SU-DHL-6 (cell line): ENCODE measurements at regions not wholly inside any gene's neighbourhood (a gene's known extent, or its start where the extent isn't known, plus 50 kb on each side); places are given as distances from the start of the nearest gene placed in this dataset.

Source experiments
- H2AFZ ChIP-seq: fragments of 200-600 bp; sonication (generic); 2 replicates; pipeline ENCODE4 v1.6.1; 2014; ENCODE audit warnings: low read depth, mild to moderate bottlenecking, moderate library complexity, mixed read lengths, antibody characterized with exemption, low read length; ENCODE audit not compliant: severe bottlenecking
- H3F3A ChIP-seq: fragments of 200-600 bp; shearing (Covaris generic); 2 replicates; pipeline ENCODE4 v1.6.0; 2016; ENCODE audit warnings: antibody characterized with exemption, mild to moderate bottlenecking; ENCODE audit not compliant: insufficient read depth
- H3K27ac ChIP-seq: fragments of 200-600 bp; sonication (generic); 2 replicates; pipeline ENCODE4 v1.5.1; 2016; ENCODE audit warnings: low read depth, mild to moderate bottlenecking, low read length, moderate library complexity, mixed read lengths
- H3K27me3 ChIP-seq: fragments of 200-600 bp; sonication (generic), shearing (Covaris generic); 2 replicates; pipeline ENCODE4 v1.6.0; 2014; ENCODE audit warnings: mild to moderate bottlenecking, low read length
- H3K36me3 ChIP-seq: fragments of 200-600 bp; sonication (generic); 2 replicates; pipeline ENCODE4 v1.6.1; 2014; ENCODE audit warnings: mild to moderate bottlenecking, low read length, mixed read lengths
- H3K4me2 ChIP-seq: fragments of 300-600, 200-600 bp; shearing (Covaris generic), sonication (generic); 2 replicates; pipeline ENCODE4 v1.6.0; 2014; ENCODE audit warnings: low read length, low read depth, mild to moderate bottlenecking; ENCODE audit not compliant: poor library complexity, severe bottlenecking
- H3K4me3 ChIP-seq: fragments of 200-600 bp; sonication (generic); 2 replicates; pipeline ENCODE4 v1.5.1; 2014; ENCODE audit warnings: antibody characterized with exemption, low read length, mild to moderate bottlenecking, mixed read lengths; ENCODE audit not compliant: insufficient read depth, poor library complexity, severe bottlenecking
- H3K79me2 ChIP-seq: fragments of 200-600 bp; sonication (generic); 2 replicates; pipeline ENCODE4 v1.6.1; 2014; ENCODE audit warnings: mild to moderate bottlenecking, low read length, moderate library complexity; ENCODE audit not compliant: insufficient read depth
- H3K9ac ChIP-seq: fragments of 200-600 bp; sonication (generic); 2 replicates; pipeline ENCODE4 v1.7.0; 2014; ENCODE audit warnings: mild to moderate bottlenecking, low read length
- H3K9me2 ChIP-seq: fragments of 200-600 bp; sonication (generic); replicated peaks from 2 replicates; pipeline ENCODE4 v1.6.1; 2014; ENCODE audit warnings: low read length; ENCODE audit not compliant: insufficient read depth
- H3K9me3 ChIP-seq: fragments of 200-600 bp; sonication (generic); 2 replicates; pipeline ENCODE4 v1.6.1; 2014; ENCODE audit warnings: low read length, mixed read lengths; ENCODE audit not compliant: insufficient read depth
- H4K20me1 ChIP-seq: fragments of 200-600 bp; sonication (generic); 2 replicates; pipeline ENCODE4 v1.6.1; 2014; ENCODE audit warnings: low read depth, mild to moderate bottlenecking, antibody characterized with exemption, low read length, moderate library complexity, mixed read lengths
- CTCF ChIP-seq: fragments of 200-600 bp; sonication (generic); IDR thresholded peaks from one replicate; pipeline ENCODE4 v1.5.1; 2017; ENCODE audit warnings: antibody characterized with exemption, mild to moderate bottlenecking, low read length, moderate library complexity; ENCODE audit not compliant: insufficient read depth, poor library complexity, severe bottlenecking
- EZH2phosphoT487 ChIP-seq: fragments of 200-600 bp; sonication (generic), shearing (Covaris generic); conservative IDR thresholded peaks from 2 replicates; pipeline ENCODE4 v1.6.1; 2018; ENCODE audit warnings: mild to moderate bottlenecking, antibody characterized with exemption, low read length, moderate library complexity, mixed read lengths

- H3K36me3 ChIP-seq = no peaks in the 10 kb centered on the region
- H4K20me1 ChIP-seq = no peaks in the 10 kb centered on the region
- H3K9me2 ChIP-seq = no peaks in the 10 kb centered on the region; the same call in 1 of the 2 replicates
- H3K27ac ChIP-seq = no peak overlapping the region
- TF ChIP-seq EZH2phosphoT487 (no peak), CTCF (no peak)
- no peak overlapping the region for H3K4me3 ChIP-seq
- no peaks in the 10 kb centered on the region for H3K79me2 ChIP-seq
- H3K27me3 ChIP-seq = no peaks in the 10 kb centered on the region
- H3K9ac ChIP-seq = no peak overlapping the region
- H2AFZ ChIP-seq = no peak overlapping the region
- no peaks in the 10 kb centered on the region for H3F3A ChIP-seq
- H3K4me2 ChIP-seq = no peak overlapping the region
- no peaks in the 10 kb centered on the region for H3K9me3 ChIP-seq
Observed at GRCh38 chr12:46483572-46484395, 111.2 kb upstream of the SLC38A2 start.

- no peak for TF ChIP-seq CTCF
- no peak for TF ChIP-seq EZH2phosphoT487
- H3K79me2 ChIP-seq = no peaks in the 10 kb centered on the region
- no peaks in the 10 kb centered on the region for H4K20me1 ChIP-seq
- H3K4me3 ChIP-seq = no peak overlapping the region
- H3K4me2 ChIP-seq = no peak overlapping the region
- no peaks in the 10 kb centered on the region for H3F3A ChIP-seq
- H3K9me3 ChIP-seq = no peaks in the 10 kb centered on the region
- H3K27me3 ChIP-seq = no peaks in the 10 kb centered on the region
- H2AFZ ChIP-seq = no peak overlapping the region
- no peak overlapping the region for H3K9ac ChIP-seq
- no peaks in the 10 kb centered on the region for H3K9me2 ChIP-seq
- H3K27ac ChIP-seq = no peak overlapping the region
- H3K36me3 ChIP-seq = no peaks in the 10 kb centered on the region
Observed at GRCh38 chr12:46480724-46481123, 108.2 kb upstream of the SLC38A2 start.

- H3K27me3 ChIP-seq = no peaks in the 10 kb centered on the region
- H2AFZ ChIP-seq = no peak overlapping the region
- no peak overlapping the region for H3K9ac ChIP-seq
- TF ChIP-seq EZH2phosphoT487 = no peak
- no peak for TF ChIP-seq CTCF
- H3K27ac ChIP-seq = no peak overlapping the region
- no peak overlapping the region for H3K4me3 ChIP-seq
- H3K9me2 ChIP-seq = no peaks in the 10 kb centered on the region
- no peaks in the 10 kb centered on the region for H3K36me3 ChIP-seq
- no peaks in the 10 kb centered on the region for H3K79me2 ChIP-seq
- H3K9me3 ChIP-seq = no peaks in the 10 kb centered on the region
- no peaks in the 10 kb centered on the region for H4K20me1 ChIP-seq
- no peaks in the 10 kb centered on the region for H3F3A ChIP-seq
- H3K4me2 ChIP-seq = no peak overlapping the region
Observed at GRCh38 chr12:46480316-46480715, 107.7 kb upstream of the SLC38A2 start.
